ENCODE measurements at regions not wholly inside any gene's neighbourhood (a gene's known extent, or its start where the extent isn't known, plus 50 kb on each side); places are given as distances from the start of the nearest gene placed in this dataset.

DNA sequence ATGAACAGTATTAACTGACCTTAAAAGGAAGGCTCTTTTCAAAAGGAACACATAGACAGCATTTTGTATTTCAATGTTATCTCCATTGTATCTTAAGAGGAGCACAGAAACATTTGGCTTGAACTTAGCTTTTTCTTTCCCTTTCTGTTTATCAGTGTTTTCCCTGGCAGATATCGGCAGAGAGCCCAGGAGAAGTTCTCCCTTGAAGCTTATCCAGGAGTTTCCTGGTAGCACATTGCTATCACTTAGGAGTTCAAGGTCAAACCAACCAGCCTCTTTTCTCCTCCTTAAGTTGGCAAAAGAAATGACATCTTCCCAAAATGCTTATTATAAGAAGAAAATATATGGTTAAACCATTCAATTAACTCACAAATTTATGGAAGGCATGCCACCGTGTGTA lies 344.6 kb upstream of the UBE2E2 start:
- TF ChIP-seq, protein P1, sequence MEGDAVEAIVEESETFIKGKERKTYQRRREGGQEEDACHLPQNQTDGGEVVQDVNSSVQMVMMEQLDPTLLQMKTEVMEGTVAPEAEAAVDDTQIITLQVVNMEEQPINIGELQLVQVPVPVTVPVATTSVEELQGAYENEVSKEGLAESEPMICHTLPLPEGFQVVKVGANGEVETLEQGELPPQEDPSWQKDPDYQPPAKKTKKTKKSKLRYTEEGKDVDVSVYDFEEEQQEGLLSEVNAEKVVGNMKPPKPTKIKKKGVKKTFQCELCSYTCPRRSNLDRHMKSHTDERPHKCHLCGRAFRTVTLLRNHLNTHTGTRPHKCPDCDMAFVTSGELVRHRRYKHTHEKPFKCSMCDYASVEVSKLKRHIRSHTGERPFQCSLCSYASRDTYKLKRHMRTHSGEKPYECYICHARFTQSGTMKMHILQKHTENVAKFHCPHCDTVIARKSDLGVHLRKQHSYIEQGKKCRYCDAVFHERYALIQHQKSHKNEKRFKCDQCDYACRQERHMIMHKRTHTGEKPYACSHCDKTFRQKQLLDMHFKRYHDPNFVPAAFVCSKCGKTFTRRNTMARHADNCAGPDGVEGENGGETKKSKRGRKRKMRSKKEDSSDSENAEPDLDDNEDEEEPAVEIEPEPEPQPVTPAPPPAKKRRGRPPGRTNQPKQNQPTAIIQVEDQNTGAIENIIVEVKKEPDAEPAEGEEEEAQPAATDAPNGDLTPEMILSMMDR (IDR thresholded peaks at IDR 0.05; ENCODE audit: extremely low read depth in 1 of 2, insufficient read depth in 1 of 2, low read depth in 1 of 2, low read length in 2 of 2): no peak
- TF ChIP-seq JUN (IDR thresholded peaks at IDR 0.05; ENCODE audit: borderline replicate concordance, insufficient read depth, insufficient read length, low read depth) (no peak), EZH2 (IDR thresholded peaks at IDR 0.05; ENCODE audit: borderline replicate concordance, low read depth, low read length, severe bottlenecking) (no peak), POLR2AphosphoS5 (IDR thresholded peaks at IDR 0.05; ENCODE audit: insufficient read depth, low read depth, low read length) (no peak), POLR2A (IDR thresholded peaks at IDR 0.05; ENCODE audit: low read depth, low read length) (no peak), FOS (IDR thresholded peaks at IDR 0.05; ENCODE audit: borderline replicate concordance, insufficient read depth, low read length) (no peak), GATA2 (IDR thresholded peaks at IDR 0.05; ENCODE audit: insufficient read depth, insufficient read length, low read depth, low read length) (no peak)
- TF ChIP-seq, protein P2, sequence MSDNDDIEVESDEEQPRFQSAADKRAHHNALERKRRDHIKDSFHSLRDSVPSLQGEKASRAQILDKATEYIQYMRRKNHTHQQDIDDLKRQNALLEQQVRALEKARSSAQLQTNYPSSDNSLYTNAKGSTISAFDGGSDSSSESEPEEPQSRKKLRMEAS (IDR thresholded peaks at IDR 0.05; ENCODE audit: insufficient read depth, insufficient read length): no peak

All from endothelial cell of umbilical vein (primary cell).